HEK293 (cell line): ENCODE measurements at regions not wholly inside any gene's neighbourhood (a gene's known extent, or its start where the extent isn't known, plus 50 kb on each side); places are given as distances from the start of the nearest gene placed in this dataset.

ENCODE experiments used
- CTCF ChIP-seq: fragments of 450-650 bp; formaldehyde crosslinking; IDR thresholded peaks from 2 replicates; pipeline ENCODE4 v1.5.1; 2016; ENCODE audit warnings: missing biosample characterization, missing genetic modification characterization
- SETDB1 ChIP-seq: IDR thresholded peaks from one replicate; pipeline ENCODE4 v1.6.1; 2017; ENCODE audit warnings: mild to moderate bottlenecking, low read length, moderate library complexity, mixed read lengths; ENCODE audit not compliant: insufficient read length

- TF ChIP-seq CTCF (tag by site-specific recombination) (no peak), SETDB1 (peak; percentile 56)
Observed at GRCh38 chr5:125396462-125396861, 650.0 kb upstream of the ZNF608 start.
